ENCODE measurements at regions not wholly inside any gene's neighbourhood (a gene's known extent, or its start where the extent isn't known, plus 50 kb on each side); places are given as distances from the start of the nearest gene placed in this dataset.
"Not testable (repeated sequence)": the region's sequence is repeated elsewhere in the genome, so short reads cannot be mapped to it uniquely, and the experiment has no call there.

DNA sequence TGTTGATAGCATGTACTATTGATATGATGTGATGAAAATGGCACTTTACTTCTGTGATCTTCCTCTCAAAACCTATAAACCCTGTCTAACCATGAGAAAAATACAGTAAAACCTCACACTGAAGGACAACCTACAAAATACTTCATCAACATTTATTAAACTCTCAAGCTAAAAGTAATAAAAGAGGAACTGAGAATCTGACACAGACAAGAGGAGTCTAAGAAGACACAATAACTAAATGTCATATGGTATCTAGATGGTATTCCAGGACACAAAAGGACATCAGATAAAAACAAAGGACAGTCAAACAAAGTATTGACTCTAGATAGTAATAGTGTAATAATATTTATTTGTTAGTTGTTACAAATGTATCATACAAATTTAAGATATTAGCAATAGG lies 655.3 kb downstream of the SH3BGRL start:
- DNase-seq (ENCODE audit: low spot score), result no peak

DNA sequence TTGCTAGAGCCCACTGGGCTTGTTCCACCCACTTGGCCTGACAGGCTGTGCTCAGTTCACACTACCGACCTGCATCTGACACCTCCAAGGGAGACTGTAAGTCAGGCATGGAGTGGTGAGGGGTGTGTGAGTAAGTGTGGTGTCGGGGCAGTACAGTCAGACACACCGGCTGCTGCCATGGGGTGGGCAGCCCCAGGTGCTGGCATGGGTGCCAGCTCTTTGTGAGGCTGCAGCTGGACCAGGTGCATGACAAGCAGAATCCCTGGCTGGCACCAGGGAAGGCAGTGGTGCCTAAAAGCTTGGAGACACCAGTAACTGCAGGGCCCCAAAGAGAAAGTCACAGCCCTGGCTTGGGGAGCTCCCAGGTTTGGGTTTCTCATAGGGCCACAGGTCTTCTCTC lies 665.0 kb downstream of the SH3BGRL start:
- DNase-seq (ENCODE audit: low spot score), result no peak

DNA sequence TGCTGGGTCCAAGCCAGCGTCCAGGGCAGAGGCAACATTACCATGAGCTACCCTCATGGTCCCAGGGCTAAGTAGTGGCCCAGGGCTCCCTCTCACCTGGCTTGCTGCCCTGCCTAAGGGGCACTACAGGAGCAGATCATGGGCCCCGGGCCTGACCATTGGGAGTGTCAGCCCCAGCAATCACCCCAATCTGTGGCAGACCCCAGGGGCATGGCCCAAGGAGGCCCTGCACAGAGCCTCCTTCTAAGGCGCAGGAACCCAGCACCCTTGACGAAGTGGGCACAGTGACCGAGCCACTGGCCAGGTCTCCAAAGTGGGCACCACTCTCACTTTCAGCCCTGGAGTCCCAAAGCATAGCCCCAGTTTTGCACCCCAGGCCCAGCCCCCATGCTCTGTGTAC lies 667.1 kb downstream of the SH3BGRL start:
- no peak for DNase-seq (ENCODE audit: low spot score)

DNA sequence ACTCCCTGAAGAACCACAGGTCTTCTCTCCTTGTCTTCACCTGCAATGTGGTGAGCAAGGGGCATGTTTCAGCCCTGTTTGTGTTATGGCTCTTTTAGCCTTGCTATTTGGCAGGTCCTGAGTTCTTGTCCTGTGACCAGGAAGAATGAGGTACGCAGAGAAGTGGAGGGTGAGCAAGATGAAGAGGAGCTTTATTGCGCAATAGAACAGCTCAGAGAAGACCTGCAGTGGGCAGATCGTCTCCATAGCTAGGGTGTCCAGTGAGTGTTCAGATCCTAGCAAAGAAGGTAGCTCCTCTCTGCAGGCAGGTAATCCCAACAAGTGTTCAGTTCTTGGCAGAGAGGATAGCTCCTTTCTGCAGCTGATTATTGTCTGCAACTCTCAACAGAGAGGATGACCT lies 672.9 kb downstream of the SH3BGRL start:
- DNase-seq (ENCODE audit: low spot score), result no peak

DNA sequence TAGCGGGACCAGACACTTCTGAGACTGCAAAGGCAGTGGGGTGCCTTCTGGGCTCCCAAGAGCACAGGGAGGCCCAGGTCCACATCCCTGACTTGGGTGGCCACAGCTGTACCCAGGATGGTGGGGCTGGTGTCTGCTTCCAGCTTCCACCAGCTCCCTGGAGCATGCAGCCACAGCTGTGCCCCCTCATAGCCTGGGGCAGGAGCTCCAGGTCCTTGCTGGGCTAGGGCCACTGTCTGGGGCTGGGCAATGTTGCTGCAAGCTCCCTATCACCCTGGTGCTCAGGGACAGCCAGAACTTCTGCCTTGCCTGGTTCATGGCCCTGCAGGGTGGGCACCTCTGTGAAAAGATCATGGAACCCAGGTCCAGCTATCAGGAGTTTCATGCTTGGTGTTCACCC lies 673.9 kb downstream of the SH3BGRL start:
- no peak for DNase-seq (ENCODE audit: low spot score)

DNA sequence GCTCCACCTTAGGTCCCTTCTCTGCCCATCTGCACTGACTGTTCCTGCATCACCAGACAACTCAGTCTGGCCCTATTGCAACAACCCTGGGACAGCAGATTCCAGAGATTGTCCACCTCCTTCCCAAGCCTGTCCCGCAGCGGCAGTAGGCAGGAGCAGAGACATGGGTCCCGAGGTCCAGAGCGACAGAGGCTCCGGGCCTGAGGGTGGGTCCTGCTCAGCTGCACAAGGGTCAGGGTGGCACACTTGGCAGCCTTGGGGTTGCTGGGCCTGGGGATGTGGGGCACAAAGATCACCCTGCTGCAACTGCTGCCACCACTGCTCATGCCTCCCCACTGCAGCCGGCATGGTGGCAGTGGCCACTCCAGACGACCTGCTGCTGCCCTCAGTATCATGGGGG lies 674.5 kb downstream of the SH3BGRL start:
- no peak for DNase-seq (ENCODE audit: low spot score)

DNA sequence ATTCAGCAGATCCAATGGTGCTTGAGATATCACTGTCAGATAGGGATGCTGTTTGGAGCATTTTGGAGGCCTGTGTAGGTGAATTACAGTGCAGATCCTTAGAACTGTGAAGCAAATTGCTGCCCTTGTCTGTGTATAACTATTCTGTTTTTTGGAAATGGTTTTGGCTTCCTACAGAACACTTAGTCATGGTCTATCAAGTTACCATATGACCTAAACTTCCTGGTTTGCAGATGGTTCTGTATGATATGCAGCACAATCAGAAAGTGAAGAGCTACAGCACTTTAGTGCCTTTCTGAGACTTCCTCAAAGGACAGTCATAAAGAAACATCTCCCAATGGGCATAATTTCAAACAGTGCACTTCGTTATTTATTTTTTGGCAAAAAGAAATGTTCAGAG lies 688.6 kb downstream of the SH3BGRL start:
- no peak for DNase-seq (ENCODE audit: low spot score)

DNA sequence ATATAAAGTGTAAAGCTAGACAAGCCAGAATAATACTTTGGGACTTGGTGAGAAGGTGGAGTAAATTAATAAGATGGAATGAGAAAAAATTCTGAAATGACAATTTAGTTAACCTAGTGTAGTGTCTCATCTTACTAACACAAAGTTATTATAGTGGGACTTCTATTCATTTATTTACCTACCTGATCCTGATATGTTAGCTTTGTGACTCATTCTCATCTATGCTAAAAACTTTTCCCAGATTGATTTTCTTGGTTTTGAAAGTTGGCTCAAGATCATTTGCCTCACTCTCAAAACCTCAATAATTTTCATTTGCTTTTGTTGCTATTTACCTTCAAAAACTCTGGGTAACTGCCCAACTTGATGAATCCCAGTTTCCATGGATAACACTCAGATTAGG lies 698.6 kb downstream of the SH3BGRL start:
- DNase-seq (ENCODE audit: low spot score), result no peak

DNA sequence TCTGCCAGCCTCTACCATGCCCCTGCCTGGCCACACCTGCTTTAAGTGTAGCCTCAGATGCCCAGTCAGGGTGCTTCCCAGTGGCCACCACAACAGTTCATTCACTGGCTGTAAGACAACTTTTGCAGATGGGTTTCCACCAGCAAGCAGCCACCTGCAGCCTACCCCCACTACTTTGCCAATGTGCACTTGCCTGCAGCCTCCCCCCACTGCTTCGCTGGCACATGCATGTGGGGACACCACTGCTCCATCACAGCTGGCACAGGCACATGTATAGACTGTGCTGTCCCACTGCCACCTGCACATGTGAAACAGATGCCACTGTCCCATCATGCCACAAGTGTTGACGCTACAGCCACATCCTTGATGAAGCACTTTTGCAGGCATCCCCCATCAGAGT lies 723.9 kb downstream of the SH3BGRL start:
- no peak for DNase-seq (ENCODE audit: low spot score)

DNA sequence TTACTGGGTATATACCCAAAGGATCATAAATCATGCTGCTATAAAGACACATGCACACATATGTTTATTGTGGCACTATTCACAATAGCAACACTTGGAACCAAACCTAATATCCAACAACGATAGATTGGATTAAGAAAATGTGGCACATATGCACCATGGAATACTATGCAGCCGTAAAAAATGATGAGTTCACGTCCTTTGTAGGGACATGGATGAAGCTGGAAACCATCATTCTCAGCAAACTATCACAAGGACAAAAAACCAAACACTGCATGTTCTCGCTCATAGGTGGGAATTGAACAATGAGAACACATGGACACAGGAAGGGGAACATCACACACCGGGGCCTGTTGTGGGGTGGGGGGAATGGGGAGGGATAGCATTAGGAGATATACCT lies 744.0 kb downstream of the SH3BGRL start:
- not testable (repeated sequence) for DNase-seq (ENCODE audit: low spot score)

DNA sequence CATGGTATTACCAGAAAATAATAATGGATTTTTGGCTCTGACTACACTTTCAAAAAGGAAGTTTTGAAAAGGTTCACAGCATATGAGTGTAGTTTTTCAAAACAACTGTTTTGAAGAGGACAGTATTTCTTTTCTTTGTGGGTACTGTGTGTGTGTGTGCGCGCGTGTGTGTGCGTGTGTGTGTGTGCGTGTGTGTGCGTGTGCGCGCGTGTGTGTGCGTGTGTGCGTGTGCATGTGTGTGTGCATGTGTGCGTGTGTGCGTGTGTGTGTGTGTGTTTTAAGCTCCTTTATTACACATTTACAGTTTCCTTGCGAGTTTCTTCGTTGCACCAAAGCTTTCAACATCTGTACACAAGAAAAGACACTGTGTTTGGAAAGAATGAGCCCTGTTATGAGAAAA lies 755.4 kb downstream of the SH3BGRL start:
- DNase-seq (ENCODE audit: low spot score), result no peak

DNA sequence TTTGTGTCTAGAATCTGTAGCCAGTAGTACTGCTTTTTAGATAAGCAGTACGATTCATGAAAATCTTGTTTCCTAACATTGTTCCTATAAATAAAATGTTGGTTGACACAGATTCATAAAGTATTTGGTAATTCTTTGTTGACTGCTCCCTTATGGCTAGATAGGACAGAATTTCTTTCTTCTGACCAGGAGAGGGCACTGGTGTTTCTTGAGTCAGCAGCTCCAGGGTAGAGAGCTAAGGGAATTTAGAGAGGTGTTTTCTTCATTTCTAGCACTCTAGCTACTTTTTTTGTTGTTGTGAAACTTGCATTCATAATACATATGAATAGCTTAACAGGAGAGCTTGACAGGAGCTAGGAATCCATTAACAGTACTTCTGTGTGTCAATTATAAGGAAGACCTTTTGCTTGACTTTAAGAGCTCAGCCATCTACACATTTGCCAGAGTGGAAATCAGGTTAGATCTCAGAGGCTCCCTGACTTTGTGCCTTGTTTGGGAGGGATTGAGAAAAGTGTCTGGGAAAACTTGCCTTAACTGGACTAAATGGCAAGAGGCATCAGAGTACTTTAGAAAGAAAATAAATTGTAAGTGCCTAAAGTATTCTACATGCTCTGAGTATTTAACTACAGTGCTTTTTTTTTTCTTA lies 756.1 kb downstream of the SH3BGRL start:
- DNase-seq (ENCODE audit: low spot score), result peak; percentile 49

DNA sequence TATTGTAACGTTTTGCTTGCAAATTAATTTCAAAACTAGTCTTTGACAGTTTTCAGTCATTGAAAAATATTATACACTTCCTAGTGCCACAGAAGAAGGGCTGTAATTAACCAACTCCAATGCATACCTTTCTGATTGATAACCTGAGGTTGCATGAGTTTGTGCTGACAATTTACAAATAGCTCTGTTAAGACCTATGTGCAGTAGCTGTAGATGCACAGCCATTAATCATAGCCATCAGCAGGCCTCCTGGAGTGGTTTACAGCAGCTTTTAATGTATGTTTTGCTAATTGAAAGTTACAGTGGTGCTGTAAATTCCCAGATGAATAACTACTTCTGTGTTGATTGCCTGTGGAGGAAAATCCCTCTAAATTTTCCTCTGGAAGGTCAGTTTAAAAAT lies 758.1 kb downstream of the SH3BGRL start:
- no peak for DNase-seq (ENCODE audit: low spot score)

DNA sequence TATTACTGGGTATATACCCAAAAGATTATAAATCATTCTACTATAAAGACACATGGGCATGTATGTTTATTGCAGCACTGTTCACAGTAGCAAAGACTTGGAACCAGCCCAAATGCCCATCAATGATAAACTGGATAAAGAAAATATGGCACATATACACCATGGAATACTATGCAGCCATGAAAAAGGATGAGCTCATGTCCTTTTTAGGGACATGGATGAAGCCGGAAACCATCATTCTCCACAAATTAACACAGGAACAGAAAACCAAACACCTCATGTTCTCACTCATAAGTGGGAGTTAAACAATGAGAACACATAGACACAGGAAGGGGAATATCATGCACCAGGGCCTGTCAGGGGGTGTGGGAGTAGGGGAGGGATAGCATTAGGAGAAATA lies 772.5 kb downstream of the SH3BGRL start:
- DNase-seq (ENCODE audit: low spot score), result not testable (repeated sequence)

DNA sequence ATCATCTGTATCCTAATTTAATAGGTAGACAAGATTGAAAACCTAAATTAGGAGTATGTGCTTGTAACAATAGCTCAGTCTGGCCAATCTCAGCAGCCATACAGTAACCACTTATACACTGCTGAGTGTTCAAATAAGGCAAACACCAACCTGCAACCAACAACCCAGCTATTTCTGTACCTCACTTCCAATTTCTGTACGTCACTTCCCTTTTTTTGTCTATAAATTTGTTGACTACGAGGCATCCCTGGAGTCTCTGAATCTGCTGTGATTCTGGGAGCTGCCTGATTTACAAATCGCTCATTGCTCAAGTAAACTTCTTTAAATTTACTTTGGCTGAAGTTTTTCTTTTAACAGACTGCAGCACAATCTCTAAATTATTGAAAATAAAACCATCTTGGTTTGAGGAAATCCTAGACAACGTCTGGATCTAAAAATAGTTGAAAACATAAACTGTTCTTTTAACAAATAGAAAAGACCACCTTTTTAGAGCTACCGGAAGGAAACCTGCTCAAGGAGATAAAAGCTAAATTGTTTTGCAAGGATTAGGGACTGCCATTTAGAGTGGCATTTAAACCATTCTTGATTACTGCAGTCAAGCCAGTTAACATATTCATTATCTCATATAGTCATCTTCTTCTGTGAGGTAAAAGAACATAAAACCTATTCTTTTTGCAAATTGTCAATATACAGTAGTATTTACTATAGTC lies 778.1 kb downstream of the SH3BGRL start:
- DNase-seq (ENCODE audit: low spot score), result no peak

DNA sequence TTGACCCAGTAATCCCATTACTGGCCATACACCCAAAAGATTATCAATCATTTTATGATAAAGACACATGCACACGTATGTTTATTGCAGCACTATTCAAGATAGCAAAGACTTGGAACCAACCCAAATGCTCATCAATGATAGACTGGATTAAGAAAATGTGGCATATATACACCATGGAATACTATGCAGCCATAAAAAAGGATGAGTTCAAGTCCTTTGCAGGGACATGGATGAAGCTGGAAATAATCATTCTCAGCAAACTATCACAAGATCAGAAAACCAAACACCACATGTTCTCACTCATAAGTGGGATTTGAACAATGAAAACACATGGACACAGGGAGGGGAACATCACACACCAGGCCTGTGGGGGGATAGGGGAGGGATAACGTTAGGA lies 785.3 kb downstream of the SH3BGRL start:
- DNase-seq (ENCODE audit: low spot score), result not testable (repeated sequence)

DNA sequence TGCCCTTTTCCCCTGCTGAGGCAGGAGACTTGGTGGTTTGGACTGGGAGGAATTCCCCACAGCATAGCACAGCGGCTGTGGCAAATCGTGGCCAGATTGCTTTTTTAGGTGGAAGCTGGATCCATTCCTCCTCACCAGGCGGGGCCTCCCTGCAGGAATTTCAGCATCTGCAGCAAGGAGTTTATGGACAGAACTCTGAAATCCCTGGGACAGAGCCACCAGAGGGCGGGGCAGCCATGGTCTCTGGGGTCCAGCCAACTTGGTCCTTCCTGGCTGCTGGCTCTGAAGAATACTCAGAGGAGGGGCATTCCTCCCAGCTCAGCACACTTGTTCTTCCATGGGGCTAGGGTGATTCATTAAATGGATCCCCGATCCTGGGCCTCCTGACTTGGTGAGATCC lies 794.3 kb downstream of the SH3BGRL start:
- DNase-seq (ENCODE audit: low spot score), result no peak

DNA sequence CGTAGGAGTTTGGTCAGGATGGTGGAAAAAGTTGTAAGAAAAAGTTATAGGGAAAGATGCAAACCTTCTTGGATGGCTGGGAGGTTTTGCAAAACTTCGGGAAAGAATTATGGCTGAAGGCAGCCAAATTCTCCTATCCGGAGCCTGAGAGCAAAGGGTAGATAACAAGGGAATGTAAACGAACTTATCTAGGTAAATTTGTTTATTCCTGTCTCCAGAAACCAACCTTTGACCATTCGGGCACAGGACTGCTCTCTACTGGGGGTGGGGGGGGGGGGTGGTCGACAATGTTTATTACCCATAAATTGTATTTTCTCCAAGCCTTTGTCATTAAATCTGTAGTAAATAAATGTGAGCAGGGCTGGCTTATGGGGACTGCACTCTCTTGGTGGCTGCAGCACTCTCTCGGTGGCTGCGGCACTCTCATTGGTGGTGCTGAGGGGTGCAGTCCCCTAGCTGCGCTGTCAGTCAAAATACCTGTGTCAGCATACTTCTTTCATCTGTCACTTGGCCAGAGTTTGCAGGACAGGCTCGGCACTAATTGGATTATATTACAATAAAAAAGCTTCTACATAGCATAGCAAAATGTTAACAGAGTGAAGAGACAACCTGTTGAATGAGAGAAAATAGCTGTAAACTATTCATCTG lies 827.8 kb downstream of the SH3BGRL start:
- no peak for DNase-seq (ENCODE audit: low spot score)

DNA sequence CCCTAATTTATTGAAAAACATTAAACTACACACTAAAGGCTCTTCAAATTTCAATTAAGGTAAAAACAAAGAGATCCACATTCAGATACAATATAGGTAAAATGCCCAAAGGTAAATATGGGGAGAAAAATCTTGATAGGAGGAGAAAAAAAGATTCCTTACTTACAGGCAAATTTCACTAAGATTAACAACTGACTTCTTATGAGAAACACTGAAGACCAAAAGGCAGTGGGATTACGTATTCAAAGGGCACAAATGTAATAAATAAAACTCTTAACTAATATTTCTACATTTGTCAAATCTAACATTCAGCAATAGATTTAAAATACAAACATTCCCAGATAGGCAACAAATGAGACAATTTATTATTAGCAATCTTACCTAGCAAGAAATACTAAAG lies 829.3 kb downstream of the SH3BGRL start:
- DNase-seq (ENCODE audit: low spot score), result no peak

DNA sequence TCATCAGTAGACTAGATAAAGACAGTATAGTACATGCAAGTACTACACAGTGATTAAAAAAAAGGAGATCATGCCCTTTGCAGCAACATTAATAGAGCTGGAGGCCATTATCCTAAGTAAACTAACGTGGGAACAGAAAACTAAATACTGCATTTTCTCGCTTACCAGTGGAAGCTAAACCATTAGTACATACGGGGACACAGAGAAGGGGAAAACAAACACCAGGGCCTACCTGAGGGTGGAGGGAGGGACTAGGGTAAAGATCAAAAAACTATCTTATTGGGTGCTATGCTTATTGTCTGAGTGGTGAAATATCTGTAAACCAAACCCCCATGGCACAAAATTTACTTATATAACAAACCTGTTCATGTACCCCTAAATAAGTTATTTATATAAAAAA lies 836.9 kb downstream of the SH3BGRL start:
- no peak for DNase-seq (ENCODE audit: low spot score)

DNA sequence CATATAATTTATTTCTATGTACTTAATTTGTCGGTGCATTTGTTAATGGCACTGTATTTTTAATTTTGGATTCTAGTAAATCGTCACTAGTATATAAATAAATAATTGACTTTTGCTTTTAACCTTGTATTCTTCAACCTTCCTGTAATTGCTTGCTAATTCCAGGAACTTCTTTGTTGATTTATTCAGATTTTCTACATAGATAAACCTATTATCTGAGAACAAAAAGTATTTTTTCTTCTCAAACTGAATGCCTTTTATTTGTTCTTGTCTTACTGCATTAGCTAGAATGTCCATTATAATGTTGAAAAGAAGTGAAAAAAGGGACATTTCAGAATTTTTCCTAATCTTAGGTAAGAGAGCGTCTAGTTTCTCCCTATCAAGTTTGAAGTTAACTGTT lies 839.1 kb downstream of the SH3BGRL start:
- no peak for DNase-seq (ENCODE audit: low spot score)

DNA sequence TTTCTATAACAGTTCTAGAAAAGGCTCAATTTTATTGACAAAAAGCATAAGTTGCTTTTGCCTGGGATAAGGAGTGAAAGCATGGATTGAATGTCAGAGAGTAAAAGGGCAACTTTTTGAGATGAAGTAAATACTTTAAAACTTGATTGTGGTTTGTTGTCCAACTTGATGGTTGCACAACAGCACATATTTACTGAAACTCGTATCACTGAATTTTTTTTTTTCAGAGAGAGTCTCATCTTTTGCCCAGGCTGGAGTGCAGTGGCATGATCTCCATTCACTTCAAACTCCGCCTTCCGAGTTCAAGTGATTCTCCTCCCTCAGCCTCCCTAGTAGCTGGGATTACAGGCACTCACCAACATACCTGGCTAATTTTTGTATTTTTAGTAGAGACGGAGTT lies 856.8 kb downstream of the SH3BGRL start:
- no peak for DNase-seq (ENCODE audit: low spot score)

DNA sequence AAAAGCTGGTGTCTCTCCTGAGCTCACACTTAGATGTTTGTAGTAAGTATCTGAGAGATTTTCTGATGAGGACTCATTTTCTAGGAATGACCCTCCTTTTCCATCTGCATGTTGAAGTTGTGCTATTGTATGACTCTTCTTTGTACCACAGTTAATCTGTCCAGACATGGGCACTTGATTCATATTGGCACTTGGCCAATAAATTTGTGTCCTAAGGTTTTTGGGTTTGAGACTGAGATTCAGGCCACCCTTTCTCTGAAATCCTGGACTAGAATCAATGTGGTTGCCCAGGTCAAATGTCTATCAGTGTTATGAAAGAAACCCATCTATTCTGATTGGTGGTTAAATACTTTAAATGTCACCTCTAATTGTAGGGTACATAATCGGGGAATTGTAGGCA lies 869.0 kb downstream of the SH3BGRL start:
- DNase-seq (ENCODE audit: low spot score), result no peak

DNA sequence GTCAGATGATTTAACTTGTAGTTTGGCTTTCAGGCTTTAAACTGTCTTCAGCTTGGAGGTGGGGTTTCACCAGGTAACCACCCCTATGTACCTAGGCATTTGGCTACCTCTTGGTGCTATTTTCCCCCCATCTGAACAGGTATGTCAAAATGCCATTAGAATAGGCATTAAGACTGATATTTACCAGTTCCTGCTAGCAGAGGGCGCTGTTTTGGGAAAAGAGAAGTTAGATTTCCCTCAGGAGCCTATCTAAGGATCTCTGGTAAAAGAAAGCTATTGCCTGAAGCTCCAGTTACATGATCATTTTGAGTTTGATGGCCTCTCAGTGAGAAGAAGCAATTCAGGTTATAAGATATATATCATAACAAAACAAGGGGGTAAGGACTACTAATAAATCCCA lies 879.1 kb downstream of the SH3BGRL start:
- no peak for DNase-seq (ENCODE audit: low spot score)
